Lung microvascular endothelial cell (primary cell): ENCODE measurements at regions not wholly inside any gene's neighbourhood (a gene's known extent, or its start where the extent isn't known, plus 50 kb on each side); places are given as distances from the start of the nearest gene placed in this dataset.

ENCODE experiments used
- DNase-seq, 2 donors: peaks; one replicate each; pipeline versions ENCODE4 v3.0.0 to v3.0.0-alpha.2; 2010; ENCODE audit warnings: low read depth in 2 of 2

DNA sequence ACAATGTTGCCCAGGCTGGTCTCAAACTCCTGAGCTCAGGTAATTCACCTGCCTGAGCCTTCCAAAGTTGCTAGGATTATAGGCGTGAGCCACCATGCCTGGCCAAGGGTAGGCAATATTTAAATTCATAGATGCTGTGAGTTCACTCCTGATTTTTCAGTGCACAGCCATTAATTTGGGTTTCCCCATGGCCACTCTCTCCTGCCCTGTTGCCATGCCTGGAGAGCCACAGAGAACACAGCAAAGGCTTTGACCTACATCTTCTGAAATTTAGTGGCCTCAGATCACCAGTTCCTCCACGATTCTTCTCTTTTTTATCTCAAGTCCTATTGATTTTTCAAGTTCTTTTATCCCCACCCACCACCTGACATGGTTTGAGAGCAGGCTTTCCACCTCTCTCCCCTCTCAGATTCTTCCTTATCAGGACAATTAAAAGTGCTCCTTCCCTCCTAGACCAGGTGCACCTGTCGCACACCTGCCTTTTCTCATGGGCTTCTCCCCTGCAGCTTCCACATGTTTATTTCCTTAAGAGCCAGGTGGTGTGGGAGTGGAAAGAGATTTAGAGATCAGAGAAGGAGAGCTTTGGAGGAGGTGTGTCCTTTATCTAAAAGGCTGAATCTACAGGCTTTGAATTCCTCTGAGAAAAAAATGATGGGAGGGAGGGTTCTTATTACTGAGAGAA lies 123.8 kb downstream of the ADRA2A start:
- DNase-seq, result no peak

DNA sequence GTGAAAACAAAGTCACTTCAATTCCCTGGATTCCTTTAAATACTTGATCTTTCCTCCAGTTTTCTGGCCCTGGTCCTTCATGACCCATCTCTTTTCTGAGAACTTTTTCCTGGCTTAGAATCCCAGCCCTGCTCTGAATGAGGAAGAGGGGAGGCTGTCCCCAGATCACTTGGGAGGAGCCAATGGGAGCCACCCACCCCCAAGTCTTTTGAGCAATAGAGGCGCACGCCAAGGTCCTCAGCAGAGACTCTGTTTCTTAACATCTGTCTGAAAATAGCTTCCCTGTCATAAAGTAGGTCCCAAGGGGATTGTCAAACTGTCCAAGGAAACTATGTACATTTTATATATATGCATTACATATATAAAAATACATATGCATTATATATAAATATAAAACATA lies 126.8 kb downstream of the ADRA2A start:
- DNase-seq, result no peak

DNA sequence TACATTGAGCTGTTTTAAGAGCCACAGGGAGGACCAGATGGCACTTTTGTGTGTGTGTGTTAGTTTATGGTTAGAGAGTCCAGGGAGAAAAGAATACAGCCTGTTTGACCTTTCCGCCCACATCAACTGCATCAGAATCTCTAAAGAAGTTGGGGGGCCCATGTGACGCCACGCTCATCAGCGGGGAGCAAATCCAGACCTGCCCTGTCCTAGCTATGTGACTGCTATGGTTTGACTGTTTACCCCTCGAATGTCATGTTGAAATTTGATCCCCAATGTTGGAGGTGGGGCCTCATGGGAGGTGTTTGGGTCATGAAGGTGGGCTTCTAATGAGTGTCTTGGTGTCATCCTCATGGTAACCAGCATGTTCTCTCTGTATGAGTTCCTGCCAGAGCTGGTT lies 128.0 kb downstream of the ADRA2A start:
- no peak for DNase-seq

DNA sequence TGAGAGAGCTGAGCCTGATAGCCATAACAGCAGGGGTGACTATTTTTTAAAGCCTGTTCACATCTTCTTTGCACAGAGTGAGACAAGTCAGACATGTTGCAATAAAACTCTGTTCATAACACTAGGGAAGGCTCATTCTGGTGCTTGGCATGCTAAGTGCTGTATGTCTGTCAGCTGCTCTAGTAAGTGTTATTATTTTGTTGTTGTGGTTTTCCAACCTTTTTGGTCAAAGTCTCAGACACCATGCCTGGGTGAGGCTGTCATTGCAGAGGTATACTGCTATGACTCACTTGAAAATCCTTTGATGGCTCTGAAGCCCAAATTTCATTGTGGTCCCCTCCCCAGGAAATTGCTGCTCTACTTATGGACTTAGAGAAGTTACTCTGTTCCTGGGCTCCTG lies 129.7 kb downstream of the ADRA2A start:
- DNase-seq, result no peak

DNA sequence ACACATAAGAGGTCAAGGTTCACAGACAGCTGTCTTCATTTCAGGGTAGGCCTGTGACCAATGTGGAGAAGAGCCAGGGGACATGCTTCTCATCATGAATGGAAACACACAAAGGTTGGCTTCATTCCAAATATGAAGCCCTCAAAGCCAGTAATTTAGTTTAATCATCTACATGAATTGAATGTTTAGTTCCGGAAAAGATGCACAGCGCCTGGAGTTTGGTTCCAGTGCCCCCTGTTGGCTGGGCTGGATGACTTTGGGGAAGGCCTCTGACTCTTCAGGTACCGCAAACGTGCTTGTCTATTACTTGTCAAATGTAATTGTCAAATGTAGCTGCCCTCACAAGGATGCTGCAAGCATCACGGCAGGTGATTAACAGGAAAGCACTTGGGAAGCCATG lies 130.7 kb downstream of the ADRA2A start:
- DNase-seq, result peak in 1 of 2 donors; percentile 1

DNA sequence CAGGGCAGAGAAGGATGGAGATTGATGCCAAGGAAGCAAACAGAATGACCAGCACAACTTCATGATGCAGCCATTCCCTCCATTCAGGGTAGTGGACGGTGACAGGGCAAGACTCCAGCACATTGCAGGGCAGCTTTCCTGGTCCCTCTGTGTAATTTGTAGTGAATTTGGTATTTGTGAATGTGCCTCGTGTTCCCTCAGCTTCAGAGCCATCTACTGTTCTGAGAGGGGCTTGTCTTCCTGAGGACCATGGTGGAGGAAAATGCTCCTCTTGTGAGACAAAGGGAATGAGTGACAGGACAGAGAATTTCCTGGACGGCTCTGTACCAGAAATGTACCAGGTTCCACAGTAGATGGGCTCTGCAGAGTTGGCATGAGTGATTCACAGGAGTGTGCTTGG lies 132.1 kb downstream of the ADRA2A start:
- no peak for DNase-seq

DNA sequence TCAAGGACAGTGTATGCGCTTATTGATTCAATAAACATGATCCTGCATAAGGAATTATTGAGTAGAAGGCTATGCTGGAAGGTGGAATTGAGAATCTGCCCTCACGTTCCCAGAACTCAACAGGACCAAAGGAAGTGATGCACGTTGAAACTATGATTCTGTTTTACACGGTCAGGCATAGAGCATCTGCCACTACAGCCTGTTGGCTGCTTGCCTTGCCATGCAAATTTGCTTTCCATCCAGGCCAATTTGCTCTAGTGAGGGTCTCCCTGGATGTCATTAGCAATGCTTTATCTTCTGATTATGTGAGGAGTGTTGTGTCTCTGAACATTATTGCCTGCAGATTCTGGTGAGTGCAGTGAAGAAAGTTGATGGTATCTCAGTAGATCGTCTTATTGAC lies 132.9 kb downstream of the ADRA2A start:
- DNase-seq, result no peak

DNA sequence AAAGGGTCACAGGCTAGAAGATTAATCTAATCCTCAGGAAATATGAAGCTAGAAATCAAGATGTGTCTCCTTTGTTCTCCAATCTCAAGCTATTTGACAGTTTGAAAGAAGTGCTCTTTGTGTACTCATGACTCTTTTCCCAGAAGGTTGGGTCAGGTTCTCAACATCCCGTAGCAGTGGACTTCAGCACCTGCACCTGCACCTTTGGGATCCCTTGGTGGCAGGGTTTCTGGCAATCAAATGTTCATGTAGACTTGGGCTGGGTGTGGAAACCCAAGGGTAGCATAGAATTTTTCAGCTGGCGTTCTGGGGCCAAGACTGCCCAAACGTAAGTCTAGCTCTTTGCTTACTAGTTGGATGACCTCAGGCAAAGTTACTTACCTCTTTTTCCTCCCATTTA lies 134.4 kb downstream of the ADRA2A start:
- no peak for DNase-seq

DNA sequence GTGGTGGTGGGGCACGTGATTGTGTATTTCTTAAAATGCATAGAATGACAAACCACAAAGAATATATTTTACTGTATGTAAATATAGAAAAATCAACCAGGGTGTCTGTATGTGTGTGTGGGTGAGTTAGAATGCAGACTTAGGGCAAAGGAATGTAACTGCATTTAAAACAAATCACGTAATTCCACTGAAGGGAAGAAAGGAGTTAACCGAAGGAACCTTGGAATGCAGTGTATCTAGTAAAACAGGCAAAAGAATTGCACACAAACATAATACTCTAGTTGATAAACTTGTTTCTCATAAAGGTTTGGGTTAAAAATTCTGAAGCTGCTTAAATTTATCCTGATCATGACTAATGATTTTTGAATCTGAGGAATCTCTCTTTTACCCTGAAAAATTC lies 134.9 kb downstream of the ADRA2A start:
- DNase-seq, result no peak

DNA sequence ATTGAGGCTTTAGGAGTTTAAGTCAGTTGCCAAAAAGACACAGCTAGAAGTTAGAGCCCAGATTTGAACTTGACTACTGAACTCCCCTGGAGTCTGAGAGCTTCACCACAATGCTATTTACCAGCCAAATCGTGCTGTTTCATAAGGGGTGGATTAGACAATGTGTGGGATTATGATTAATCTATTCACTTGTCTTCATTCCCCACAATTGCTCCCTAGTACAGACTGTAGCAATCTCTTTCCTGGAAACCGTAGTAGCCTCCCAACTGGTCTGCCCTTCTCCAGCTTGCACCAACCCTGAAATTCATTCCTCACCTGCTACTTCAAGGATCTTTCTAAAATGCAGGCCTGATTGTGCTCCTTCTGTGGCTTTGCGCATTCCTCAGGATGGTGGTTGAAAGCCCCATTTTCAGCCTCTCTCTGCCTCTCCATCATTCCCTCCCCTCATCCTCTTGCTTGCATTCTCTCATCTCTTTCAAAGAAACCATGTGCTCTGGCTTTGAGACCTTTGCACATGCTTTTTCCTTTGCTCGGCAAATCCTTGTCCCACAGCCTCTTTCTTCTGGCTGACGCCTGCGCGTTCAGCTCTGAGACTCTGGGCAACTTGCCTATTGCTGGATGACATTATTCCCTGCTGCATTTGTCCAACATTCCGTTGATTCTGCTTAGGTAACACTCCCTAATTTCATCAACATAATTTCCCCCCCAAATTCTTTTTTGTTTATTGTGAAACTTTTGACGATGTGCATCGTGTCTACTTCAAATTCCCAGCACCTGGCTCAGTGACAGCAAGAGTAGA lies 145.1 kb downstream of the ADRA2A start:
- no peak for DNase-seq

DNA sequence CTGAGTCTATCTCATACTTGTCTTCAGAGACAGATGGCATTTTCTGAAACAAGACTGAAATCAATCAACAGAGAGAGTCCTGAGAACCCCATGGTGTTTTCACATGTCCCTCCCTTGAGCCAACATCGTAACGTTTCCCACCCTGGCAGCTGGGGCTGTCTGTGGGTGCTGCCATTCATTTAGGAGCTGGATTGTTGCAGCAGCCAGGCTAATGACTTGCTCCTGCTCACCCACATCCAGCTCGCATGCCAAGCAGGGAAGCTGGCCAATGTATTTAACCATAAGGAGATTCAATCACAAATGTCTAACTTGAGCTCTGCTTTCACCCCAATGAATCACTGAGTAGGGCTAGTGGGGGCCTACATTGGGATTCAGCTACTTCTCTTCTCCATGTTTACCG lies 146.1 kb downstream of the ADRA2A start:
- no peak for DNase-seq

DNA sequence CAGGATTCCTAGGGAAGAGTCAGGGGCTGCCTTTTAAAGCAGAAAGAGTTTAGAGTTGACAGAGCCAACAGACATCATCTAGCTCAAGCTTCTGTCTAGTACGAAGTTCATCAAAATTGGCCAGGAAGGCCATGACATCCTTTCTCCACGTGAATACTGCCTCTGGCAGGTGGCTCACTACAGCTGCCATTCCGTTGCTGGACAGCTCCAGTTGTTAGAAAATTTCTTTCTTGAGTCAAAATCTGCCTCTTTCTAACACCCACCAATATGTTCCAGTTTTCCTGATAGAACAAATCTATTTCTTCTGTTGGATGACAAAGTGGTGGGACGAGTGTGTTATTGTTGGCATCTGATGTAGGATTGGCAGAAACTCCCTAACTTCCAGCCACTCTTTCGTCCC lies 154.9 kb downstream of the ADRA2A start:
- no peak for DNase-seq

DNA sequence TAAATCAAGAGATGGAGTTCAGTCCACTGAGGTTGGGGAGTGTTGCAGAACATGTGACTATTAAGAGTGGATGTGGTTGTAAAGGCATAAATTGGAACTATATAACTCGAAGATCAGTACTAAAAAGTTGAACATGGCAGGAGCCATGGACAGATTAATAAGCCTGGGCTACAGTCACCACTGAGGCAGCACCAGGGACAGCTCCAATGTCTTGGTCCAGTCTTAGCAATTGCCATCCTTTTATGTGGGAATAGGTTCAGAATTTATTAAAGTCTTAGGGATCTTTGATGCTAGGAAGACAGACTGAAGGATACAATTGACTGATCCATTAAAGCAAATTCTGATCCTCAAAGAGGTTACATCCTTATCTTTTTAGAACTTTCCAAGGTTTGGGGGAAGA lies 156.6 kb downstream of the ADRA2A start:
- no peak for DNase-seq

DNA sequence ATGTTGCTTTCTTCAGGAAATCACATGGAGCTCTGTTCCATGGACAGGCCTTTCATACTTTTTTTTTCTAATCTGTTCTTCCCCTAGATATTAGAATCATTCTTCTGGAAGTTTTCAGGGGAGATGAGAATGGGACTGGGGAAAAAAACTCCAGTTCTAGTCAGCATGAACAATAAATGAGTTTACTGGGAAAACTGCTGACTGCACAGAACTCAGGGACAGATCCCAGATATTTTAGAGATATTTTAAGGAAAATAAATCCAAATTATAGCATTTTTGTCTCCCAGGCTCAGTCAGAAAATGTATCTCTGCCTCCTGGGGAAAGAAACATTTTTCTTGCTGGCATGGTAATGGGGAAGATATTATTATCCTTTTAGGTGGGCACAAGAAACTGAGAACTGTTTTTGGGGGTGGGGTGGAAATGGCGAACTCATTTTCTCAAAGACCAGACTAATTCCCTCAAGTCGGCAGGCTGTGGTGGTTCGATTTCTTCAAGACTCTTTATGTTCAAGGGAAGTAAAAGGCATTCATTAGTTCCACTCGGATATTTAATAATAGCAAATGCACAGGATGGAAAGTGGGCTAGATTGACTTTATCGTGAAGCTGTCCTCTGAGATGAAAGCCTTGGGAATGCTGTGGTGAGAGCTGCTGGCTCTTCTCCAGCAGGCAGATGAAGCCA lies 157.5 kb downstream of the ADRA2A start:
- no peak for DNase-seq

DNA sequence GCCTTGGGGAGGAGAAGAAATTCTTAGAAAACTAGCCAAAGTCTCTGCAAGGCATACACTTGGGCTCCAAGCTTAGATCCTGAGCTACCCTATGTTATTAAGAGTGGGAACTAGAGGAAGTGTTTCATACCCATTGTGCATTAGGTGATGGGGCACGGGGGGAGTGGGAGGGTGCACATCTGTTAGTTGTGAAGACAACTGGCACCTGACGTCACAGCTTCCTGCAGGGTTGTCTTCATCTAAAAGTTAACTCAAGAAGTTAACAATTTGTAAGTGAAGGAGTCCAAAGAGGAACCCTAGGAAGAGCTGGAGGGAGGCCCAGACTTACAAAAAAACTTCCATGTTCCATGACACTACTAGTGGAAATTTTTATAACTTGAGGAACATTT lies 158.1 kb downstream of the ADRA2A start:
- DNase-seq, result no peak

DNA sequence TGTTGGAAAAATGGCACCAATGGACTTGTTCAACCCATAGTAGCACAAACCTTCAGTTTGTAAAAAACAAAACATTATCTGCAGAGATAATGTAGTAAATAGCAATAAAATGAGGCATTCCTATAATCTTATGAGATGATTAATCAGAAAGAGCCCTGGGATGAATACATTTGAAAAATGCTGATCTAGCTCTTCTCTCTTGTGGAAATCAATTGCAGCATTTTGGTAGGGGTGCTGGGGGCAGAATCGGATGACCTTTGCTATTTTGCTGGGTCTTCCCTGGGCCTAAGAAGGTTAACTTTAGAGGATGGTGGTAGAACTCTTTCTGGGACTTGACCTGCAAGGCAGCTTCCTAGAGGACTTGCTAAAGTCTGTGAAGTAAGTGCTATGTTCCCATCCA lies 163.5 kb downstream of the ADRA2A start:
- no peak for DNase-seq

DNA sequence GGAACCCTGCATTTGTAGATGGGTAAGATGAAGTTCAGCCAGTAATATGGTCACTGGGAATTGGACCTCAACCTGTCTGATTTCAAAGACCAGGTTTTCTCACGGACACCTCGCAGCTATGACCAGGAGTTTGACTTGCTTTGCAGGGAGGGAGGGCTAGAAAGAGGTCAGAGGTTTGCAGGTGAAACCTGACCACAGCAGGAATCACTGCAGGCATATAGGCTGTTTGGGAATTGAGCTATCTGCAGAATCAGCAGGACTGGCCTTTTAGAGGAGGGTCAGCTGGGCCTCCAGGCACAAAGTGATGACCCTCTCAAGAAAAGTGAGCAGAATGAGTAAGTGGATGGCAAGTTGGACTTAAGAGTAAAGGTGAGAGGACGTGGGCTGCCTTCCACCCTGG lies 166.3 kb downstream of the ADRA2A start:
- no peak for DNase-seq

DNA sequence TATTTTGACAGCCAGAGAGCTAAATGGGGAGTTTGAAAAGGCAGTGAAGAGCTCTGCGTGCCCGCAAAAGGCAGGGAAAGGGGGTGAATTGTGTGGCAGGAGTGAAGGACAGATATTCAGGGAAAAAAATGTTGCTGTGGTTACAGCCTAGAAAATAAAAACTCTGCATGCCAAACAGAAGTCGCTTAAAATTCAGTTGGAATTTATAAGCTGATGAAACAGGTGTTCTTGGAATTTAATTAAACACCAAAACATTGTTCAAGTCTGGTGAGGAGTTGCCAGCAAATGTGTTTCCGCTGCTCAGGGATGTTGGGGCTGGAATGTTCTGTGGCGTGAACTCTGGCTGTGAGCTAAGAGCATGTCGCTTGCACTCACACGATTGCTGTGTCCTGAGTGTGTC lies 169.3 kb downstream of the ADRA2A start:
- DNase-seq, result no peak

DNA sequence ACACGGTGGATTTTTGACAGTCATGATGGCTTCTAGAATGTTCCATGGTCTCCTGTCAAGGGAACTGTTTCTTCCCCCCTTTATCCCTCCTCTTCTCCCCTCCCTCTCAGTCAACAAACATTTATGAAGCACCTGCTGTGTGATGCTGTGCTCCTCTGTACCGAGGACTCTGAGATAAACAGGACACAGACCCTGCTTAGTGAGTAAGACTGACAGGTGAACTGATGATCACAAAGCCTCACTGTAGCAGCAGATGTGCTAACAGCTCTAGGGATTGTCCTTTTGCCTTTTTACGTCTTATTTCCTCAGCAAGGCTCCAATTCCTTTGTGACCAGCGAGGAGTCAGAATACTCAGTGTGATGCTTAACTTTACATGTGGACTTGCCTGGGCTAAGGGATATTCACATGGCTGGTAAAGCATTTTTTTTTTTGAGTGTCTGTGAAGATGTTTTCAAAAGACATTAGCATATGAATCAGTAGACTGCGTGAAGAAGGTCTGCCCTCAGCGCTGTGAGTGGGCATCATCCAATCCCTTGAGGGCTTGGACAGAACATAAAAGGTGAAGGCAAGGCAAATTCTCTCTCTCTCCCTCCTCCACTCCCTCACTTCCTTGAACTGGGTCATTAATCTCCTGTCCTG lies 170.1 kb downstream of the ADRA2A start:
- DNase-seq, result no peak

DNA sequence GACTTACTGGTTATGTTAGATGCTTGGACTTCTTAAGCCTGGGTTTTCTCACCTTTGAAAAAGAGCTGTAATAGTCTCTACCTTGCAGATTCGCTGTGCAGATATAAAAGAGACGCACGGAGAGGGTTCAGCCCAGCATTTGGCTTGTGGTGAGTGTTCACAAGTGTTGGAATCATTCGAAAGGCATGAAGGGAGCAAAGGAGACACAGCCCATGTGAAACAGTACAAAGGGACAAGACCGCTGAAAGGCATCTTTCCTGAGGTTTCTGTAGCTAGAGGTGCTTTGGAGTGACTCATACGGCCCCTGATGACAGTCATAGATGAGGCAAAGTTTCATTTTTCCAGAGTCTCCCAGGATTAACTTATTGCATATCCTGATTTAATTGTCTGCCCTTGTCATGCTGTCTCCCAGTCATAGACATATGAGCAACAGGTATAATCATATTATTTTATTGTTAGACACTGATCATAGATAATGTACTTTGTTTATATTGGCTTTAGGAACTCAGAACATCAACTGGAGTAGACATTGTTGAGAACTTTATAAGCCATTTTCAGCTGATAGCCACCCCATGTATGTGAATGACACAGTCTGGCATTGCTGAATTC lies 171.1 kb downstream of the ADRA2A start:
- no peak for DNase-seq

DNA sequence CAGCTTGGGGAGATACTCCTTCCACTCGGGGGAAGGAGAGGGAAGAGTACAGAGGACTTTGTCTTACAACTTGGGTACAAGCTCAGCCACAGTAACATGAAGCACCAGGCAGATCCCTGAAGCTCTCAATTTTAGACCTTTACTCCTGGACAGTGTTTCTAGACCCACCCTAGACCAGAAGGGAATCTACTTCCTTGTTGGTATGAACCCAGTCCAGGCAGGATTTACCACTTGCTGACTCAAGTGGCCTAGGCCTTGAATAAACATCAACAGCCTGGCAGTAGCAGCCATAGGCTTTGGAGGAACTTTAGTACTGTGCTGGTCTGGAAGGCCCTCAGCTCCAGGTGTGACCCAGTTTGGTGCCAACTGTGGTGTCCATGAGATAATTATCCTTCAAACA lies 173.1 kb downstream of the ADRA2A start:
- no peak for DNase-seq

DNA sequence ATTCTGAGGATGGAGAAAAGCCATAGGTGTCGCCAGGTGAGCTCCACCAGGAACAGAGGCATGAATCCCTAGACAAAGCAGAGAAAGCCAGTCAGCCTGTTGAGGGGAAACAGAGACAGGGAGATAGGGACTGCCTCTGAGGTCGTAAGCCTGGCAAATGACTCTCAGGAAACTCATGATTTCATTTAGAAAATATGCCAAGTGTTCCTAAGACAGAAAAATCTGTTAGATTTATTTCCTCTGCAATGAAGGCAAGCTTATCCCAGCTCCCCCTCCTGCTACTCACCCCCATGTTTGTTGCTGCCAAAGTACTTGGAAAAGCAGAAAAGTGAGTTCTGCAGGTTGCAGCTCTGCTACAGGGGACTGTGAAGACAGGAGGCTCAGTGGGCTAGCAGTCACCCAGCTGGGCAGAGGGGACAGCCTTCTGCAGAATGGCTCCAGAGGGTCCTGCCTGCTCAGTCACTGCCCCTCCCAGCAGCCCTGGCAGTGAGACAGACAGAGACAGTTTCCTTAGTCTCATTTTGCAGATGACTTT lies 184.3 kb downstream of the ADRA2A start:
- DNase-seq, result no peak
